Central memory CD8-positive, alpha-beta T cell (primary cell): ENCODE measurements at regions not wholly inside any gene's neighbourhood (a gene's known extent, or its start where the extent isn't known, plus 50 kb on each side); places are given as distances from the start of the nearest gene placed in this dataset.

Experiments used
- ATAC-seq: fragments of 150-1000 bp; cut with Tn5 transposase; replicated peaks from 2 replicates; pipeline ENCODE4 v1.10.0; 2022; ENCODE audit warnings: mild to moderate bottlenecking, moderate FRiP score, moderate number of reproducible peaks; ENCODE audit not compliant: poor library complexity, severe bottlenecking; ENCODE audit errors: extremely low read depth
- DNase-seq, 2 donors: peaks; one replicate each; pipeline ENCODE4 v3.0.0; 2021; ENCODE audit warnings: low spot score in 2 of 2
- H3K27ac Mint-ChIP-seq: one replicate; pipeline ENCODE4 v1.8.0; 2022; ENCODE audit warnings: low read depth, mild to moderate bottlenecking, moderate library complexity, mixed read lengths
- H3K27me3 Mint-ChIP-seq: one replicate; pipeline ENCODE4 v1.8.0; 2022; ENCODE audit warnings: mixed read lengths
- H3K36me3 Mint-ChIP-seq: one replicate; pipeline ENCODE4 v1.8.0; 2022; ENCODE audit warnings: mild to moderate bottlenecking, moderate library complexity, mixed read lengths; ENCODE audit not compliant: insufficient read depth
- H3K4me1 Mint-ChIP-seq: one replicate; pipeline ENCODE4 v1.8.0; 2022; ENCODE audit warnings: mixed read lengths
- H3K4me3 Mint-ChIP-seq: one replicate; pipeline ENCODE4 v1.8.0; 2022; ENCODE audit warnings: mild to moderate bottlenecking, moderate library complexity, mixed read lengths
- H3K9me3 Mint-ChIP-seq: one replicate; pipeline ENCODE4 v1.8.0; 2022; ENCODE audit warnings: mixed read lengths

- Mint-ChIP-seq H3K4me1 (no peaks in the 10 kb centered on the region), H3K36me3 (no peaks in the 10 kb centered on the region), H3K27me3 (no peaks in the 10 kb centered on the region), H3K4me3 (no peak overlapping the region), H3K9me3 (peaks cover 29% of the 10 kb centered on the region), H3K27ac (no peak overlapping the region)
- ATAC-seq (no peak), DNase-seq (no peak)
Measured at GRCh38 chr4:189267312-189267965, 673.2 kb upstream of the FRG1 start.

GRCh38 chr4:189278597-189279165 is 662.0 kb upstream of the FRG1 start:
- Mint-ChIP-seq H3K27ac (no peak overlapping the region), H3K4me1 (no peaks in the 10 kb centered on the region), H3K27me3 (no peaks in the 10 kb centered on the region), H3K9me3 (peaks cover 8% of the 10 kb centered on the region), H3K36me3 (no peaks in the 10 kb centered on the region), H3K4me3 (no peak overlapping the region)
- ATAC-seq: no peak
- no peak for DNase-seq

GRCh38 chr4:189279188-189279587 is 661.5 kb upstream of the FRG1 start:
- no peak overlapping the region for H3K27ac Mint-ChIP-seq
- no peaks in the 10 kb centered on the region for H3K27me3 Mint-ChIP-seq
- H3K4me3 Mint-ChIP-seq: no peak overlapping the region
- H3K36me3 Mint-ChIP-seq: no peaks in the 10 kb centered on the region
- ATAC-seq: no peak
- DNase-seq: no peak
- H3K4me1 Mint-ChIP-seq: no peaks in the 10 kb centered on the region
- H3K9me3 Mint-ChIP-seq: peaks cover 12% of the 10 kb centered on the region

GRCh38 chr4:189285377-189285776 is 655.3 kb upstream of the FRG1 start:
- no peak for ATAC-seq
- H3K27ac Mint-ChIP-seq: no peak overlapping the region
- H3K27me3 Mint-ChIP-seq: no peaks in the 10 kb centered on the region
- H3K36me3 Mint-ChIP-seq: no peaks in the 10 kb centered on the region
- DNase-seq: no peak
- no peaks in the 10 kb centered on the region for H3K4me1 Mint-ChIP-seq
- peaks cover 6% of the 10 kb centered on the region for H3K9me3 Mint-ChIP-seq
- H3K4me3 Mint-ChIP-seq: no peak overlapping the region

- no peaks in the 10 kb centered on the region for H3K4me1 Mint-ChIP-seq
- H3K36me3 Mint-ChIP-seq: no peaks in the 10 kb centered on the region
- no peaks in the 10 kb centered on the region for H3K27me3 Mint-ChIP-seq
- no peak for DNase-seq
- H3K9me3 Mint-ChIP-seq: no peaks in the 10 kb centered on the region
- no peak overlapping the region for H3K4me3 Mint-ChIP-seq
- no peak overlapping the region for H3K27ac Mint-ChIP-seq
- no peak for ATAC-seq
Measured at GRCh38 chr4:189291939-189292338, 648.7 kb upstream of the FRG1 start.

DNA sequence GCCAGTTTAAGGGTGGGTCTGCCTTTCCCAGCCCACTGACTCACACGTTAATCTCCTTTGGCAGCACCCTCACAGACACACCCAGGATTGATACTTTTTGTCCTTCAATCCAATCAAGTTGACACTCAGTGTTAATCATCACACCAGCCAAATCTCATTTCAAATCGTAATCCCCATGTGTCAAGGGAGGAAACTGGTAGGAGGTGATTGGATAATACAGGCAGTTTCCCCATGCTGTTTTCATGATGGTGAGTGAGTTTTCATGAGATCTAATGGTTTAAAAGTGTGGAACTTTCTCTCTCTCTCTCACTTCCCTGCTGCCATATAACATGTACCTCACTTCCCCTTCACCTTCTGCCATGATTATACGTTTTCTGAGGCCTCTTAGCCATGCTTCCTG is 647.2 kb upstream of the FRG1 start:
- H3K27me3 Mint-ChIP-seq: no peaks in the 10 kb centered on the region
- ATAC-seq: no peak
- no peak overlapping the region for H3K4me3 Mint-ChIP-seq
- H3K36me3 Mint-ChIP-seq: no peaks in the 10 kb centered on the region
- no peaks in the 10 kb centered on the region for H3K4me1 Mint-ChIP-seq
- H3K27ac Mint-ChIP-seq: no peak overlapping the region
- DNase-seq: no peak
- H3K9me3 Mint-ChIP-seq: no peaks in the 10 kb centered on the region

- H3K27ac Mint-ChIP-seq: no peak overlapping the region
- no peaks in the 10 kb centered on the region for H3K36me3 Mint-ChIP-seq
- DNase-seq (no peak), ATAC-seq (no peak)
- H3K4me3 Mint-ChIP-seq: no peak overlapping the region
- no peaks in the 10 kb centered on the region for H3K27me3 Mint-ChIP-seq
- H3K4me1 Mint-ChIP-seq: no peaks in the 10 kb centered on the region
- H3K9me3 Mint-ChIP-seq: no peaks in the 10 kb centered on the region
Measured at GRCh38 chr4:189294574-189294973, 646.1 kb upstream of the FRG1 start.

DNA sequence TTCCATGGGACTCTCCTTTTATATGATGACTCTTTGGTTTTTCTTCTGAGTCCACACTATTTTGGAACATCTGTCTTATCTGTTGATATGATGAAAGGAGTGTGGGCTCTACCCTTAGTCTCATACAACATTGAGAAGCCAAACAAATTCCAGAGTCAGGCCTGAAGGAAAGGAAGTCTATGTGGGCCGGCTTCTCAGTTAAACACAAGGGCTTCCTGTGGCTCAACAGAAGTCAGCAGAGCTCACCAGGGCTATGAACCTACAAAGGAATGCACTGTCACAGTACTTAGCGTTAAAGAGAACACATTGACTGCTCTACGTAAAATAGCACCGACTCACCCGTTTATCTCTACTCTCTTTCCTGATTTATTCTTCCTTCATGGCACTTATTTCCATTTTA is 641.0 kb upstream of the FRG1 start:
- no peak overlapping the region for H3K27ac Mint-ChIP-seq
- no peak for DNase-seq
- no peak for ATAC-seq

GRCh38 chr4:189301692-189302091 is 639.0 kb upstream of the FRG1 start:
- no peak overlapping the region for H3K4me3 Mint-ChIP-seq
- no peak for ATAC-seq
- peaks cover 10% of the 10 kb centered on the region for H3K9me3 Mint-ChIP-seq
- H3K4me1 Mint-ChIP-seq: no peaks in the 10 kb centered on the region
- H3K27ac Mint-ChIP-seq: no peak overlapping the region
- H3K36me3 Mint-ChIP-seq: no peaks in the 10 kb centered on the region
- no peaks in the 10 kb centered on the region for H3K27me3 Mint-ChIP-seq
- DNase-seq: no peak

More for the DNA sequence above, 641.0 kb upstream of the FRG1 start:
- peaks cover 10% of the 10 kb centered on the region for H3K9me3 Mint-ChIP-seq
- no peaks in the 10 kb centered on the region for H3K27me3 Mint-ChIP-seq
- no peaks in the 10 kb centered on the region for H3K4me1 Mint-ChIP-seq
- H3K36me3 Mint-ChIP-seq: no peaks in the 10 kb centered on the region
- H3K4me3 Mint-ChIP-seq: no peak overlapping the region

GRCh38 chr4:189302719-189303118 is 638.0 kb upstream of the FRG1 start:
- Mint-ChIP-seq H3K36me3 (no peaks in the 10 kb centered on the region), H3K4me1 (no peaks in the 10 kb centered on the region), H3K9me3 (peaks cover 10% of the 10 kb centered on the region)

GRCh38 chr4:189304167-189304566 is 636.5 kb upstream of the FRG1 start:
- H3K36me3 Mint-ChIP-seq: no peaks in the 10 kb centered on the region
- H3K27ac Mint-ChIP-seq: no peak overlapping the region
- H3K9me3 Mint-ChIP-seq: peaks cover 10% of the 10 kb centered on the region
- ATAC-seq (no peak), DNase-seq (no peak)
- H3K27me3 Mint-ChIP-seq: no peaks in the 10 kb centered on the region
- no peak overlapping the region for H3K4me3 Mint-ChIP-seq
- H3K4me1 Mint-ChIP-seq: no peaks in the 10 kb centered on the region

More at GRCh38 chr4:189302719-189303118, 638.0 kb upstream of the FRG1 start:
- Mint-ChIP-seq H3K4me3 (no peak overlapping the region), H3K27me3 (no peaks in the 10 kb centered on the region), H3K27ac (no peak overlapping the region)
- DNase-seq (no peak), ATAC-seq (no peak)

DNA sequence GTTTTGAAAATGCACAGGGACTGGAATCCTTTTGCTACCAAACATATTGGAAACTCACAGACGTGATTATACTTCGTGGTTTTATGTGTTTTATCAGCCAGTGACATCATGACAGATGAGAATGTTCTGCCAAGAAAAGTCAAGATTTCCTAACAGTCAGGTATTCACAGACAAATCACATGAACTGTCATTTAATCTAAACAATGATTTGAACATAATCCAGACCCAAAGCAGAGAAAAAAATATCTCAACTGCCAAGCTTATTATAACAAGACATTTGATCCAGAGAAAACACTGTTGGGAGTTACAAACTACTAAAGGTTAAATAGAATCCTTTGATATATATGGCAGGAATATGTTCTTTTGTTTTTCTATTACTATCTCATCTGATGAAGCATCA is 635.9 kb upstream of the FRG1 start:
- no peak overlapping the region for H3K27ac Mint-ChIP-seq
- DNase-seq: no peak
- H3K4me3 Mint-ChIP-seq: no peak overlapping the region
- no peaks in the 10 kb centered on the region for H3K4me1 Mint-ChIP-seq
- H3K36me3 Mint-ChIP-seq: no peaks in the 10 kb centered on the region
- no peaks in the 10 kb centered on the region for H3K27me3 Mint-ChIP-seq
- no peak for ATAC-seq
- peaks cover 10% of the 10 kb centered on the region for H3K9me3 Mint-ChIP-seq

DNA sequence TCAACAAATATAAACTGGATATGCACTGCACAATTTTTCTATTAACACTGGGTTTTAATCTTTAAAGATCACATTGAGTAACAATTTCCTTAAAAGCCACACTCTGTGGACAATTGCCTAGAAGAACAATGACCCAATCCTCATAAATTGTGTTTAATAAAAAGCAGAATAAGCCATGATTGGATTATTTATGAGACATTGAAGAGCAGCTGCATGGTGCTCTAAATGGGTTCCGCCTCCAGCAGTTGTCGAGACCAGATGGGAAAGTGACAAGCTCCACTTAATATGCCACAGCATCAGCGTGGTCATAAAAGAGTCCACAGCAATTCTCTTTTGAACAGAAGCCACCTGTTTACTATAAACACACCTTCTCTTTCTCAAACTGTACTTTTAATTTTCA is 635.2 kb upstream of the FRG1 start:
- Mint-ChIP-seq H3K9me3 (peaks cover 10% of the 10 kb centered on the region), H3K4me1 (no peaks in the 10 kb centered on the region), H3K27ac (no peak overlapping the region), H3K36me3 (no peaks in the 10 kb centered on the region), H3K27me3 (no peaks in the 10 kb centered on the region), H3K4me3 (no peak overlapping the region)
- no peak for ATAC-seq
- DNase-seq: no peak
